LHCN-M2 (cell line): ENCODE measurements at regions not wholly inside any gene's neighbourhood (a gene's known extent, or its start where the extent isn't known, plus 50 kb on each side); places are given as distances from the start of the nearest gene placed in this dataset.
"Not testable (repeated sequence)": the region's sequence is repeated elsewhere in the genome, so short reads cannot be mapped to it uniquely, and the experiment has no call there.

Experiments
- DNase-seq: peaks from one replicate; pipeline ENCODE4 v3.0.0-alpha.2; 2012; ENCODE audit warnings: low read depth

DNA sequence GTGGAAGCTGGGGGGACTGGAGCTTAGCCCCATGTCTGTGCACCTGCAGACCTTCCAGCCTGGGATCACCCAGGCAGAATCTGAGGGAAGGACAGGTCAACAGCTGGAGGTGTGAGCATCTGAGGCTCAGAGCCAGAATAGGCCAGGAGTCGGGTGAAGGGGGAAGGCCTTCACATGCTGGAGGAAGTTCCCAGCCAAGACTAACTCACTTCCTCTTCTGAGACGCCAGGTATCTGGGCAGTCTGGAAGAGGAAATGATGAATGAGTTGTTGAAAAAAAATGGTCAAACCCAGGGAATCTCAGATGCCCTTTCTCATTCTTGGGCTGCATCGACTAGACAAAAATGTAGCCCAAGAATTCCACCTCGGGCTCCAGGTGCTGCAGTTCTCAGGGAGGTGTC is 73.6 kb upstream of the TIAM2 start:
- no peak for DNase-seq

GRCh38 chr6:154923199-154923869 is 71.8 kb upstream of the TIAM2 start:
- no peak for DNase-seq

DNA sequence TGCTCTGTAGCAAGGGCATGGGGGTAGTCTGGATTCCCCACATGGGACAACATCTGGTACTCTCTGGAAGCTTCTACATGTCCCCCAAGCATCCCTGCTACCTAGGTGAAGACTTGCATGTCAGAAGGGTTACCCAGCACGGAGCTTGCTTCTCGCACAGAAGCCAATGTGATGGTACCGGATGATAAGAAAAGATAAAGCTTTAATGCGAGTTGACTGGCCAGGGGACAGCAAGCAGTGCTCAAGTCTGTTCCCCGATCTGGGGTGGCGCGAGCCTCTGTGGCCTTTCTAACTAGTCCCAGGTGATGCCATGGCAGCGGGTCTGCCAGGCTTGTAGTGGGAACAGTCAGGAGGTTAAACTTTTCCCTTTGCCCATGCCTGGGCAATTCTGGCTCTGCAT is 70.0 kb upstream of the TIAM2 start:
- no peak for DNase-seq

GRCh38 chr6:154926366-154926765 is 68.7 kb upstream of the TIAM2 start:
- DNase-seq: no peak

- peak; percentile 68 for DNase-seq
Measured at GRCh38 chr6:154928325-154928922, 66.7 kb upstream of the TIAM2 start.

GRCh38 chr6:154930451-154930851 is 64.7 kb upstream of the TIAM2 start:
- no peak for DNase-seq

DNA sequence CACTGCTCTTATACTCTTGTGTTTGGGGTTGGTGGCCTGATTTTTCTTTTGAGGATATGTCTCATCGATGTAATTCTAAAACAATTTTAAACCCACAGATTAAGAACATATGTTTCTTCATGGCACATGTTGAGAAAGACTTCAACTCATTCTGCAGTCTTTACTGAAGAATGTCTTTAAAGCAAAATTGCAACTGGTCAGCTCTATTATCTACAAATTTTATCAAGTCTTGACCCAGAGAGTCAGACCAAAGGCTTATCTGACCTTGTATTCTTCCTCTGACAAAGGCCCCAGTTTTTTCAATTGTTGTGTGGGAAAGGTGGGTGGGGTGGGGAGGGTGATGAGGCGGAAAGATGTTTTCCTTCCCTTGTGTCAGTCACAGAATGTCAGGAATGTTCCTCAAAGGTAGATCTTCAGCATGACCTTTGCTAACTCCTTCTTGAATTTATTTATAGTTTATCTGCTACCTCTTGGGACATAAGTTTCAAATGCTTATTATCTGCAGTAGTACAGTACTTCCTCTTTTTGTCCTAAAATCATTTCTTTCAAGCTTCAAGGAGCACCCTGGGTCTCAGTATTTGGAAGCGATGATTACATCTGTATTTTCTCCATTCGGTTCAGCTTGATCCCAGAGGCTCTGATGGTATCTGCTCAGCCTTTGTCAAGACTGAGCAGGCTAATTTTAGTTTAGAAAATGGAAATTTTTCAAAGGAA is 63.2 kb upstream of the TIAM2 start:
- peak; percentile 13 for DNase-seq

DNA sequence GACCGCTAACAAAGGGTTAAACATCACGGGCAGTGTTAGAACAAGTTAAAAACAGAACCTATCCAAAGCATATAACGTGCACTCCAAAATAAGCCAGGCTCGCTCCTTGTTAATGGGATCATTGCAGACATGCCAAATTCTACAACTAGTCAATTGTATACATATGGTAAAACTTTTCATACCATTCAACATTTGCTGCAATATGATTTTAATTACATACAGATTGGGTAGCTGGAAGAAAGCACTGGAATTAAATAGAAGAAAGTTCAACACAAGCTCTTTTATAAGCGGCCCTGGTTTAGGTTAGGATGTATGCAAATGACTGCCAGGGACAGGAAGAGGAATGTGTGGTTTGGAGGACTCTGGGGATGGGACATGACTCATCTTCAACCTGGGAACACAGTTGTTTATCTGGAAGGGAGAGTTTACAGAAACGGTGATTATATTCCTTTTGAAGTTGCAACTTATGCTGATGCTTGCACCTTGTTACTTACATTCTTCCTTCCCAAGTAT is 62.5 kb upstream of the TIAM2 start:
- peak; percentile 78 for DNase-seq

DNA sequence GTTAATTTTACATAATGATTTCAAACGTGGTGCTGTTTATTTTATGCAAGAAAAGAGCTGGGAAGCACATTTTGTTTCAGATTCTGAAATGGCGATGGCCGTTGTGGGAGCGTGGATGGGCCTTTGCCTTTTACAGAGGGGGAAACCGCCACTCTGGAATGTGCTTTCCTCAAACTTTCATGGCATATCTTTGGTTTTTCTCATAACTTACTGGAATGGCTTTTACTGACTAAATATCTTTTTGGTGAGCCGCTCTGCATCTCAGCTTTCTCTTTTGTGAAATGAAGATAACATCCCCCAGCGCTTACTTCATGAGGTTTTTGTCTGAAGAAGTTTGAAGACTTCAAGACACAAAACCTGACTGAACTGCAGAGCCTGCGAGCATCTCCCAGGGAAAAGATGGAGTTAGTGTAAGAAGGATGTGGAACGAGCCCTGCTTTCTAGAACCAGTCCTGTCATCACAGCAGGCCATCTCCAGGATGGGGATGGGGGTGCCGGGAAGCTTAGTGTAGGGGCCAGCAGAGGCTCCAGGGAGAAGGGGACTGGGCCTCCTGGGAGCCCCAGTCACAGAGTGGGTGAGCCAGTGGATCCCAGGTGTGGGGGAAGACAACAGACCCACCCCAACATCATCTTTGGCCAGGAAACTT is 61.8 kb upstream of the TIAM2 start:
- no peak for DNase-seq

GRCh38 chr6:154937306-154938220 is 57.6 kb upstream of the TIAM2 start:
- no peak for DNase-seq

- no peak for DNase-seq
Measured at GRCh38 chr6:154938221-154938580, 56.9 kb upstream of the TIAM2 start.

DNA sequence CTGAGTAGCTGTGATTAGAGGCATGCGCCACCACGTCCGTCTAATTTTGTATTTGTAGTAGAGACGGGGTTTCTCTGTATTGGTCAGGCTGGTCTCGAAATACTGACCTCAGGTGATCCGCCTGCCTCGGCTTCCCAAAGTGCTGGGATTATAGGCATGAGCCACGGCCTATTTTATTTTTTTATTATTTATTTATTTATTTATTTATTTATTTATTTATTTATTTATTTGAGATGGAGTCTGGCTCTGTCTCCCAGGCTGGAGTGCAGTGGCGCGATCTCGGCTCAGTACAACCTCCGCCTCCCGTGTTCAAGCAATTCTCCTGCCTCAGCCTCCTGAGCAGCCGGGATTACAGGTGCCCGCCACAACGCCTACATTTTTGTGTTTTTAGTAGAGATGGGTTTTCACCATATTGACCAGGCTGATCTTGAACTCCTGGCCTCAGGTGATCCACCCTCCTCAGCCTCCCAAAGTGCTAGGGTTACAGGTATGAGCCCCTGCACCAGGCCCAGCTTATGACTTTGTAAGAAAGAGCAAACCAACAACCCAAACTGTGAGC is 56.3 kb upstream of the TIAM2 start:
- not testable (repeated sequence) for DNase-seq

- no peak for DNase-seq
Measured at GRCh38 chr6:154942770-154943169, 52.3 kb upstream of the TIAM2 start.

DNA sequence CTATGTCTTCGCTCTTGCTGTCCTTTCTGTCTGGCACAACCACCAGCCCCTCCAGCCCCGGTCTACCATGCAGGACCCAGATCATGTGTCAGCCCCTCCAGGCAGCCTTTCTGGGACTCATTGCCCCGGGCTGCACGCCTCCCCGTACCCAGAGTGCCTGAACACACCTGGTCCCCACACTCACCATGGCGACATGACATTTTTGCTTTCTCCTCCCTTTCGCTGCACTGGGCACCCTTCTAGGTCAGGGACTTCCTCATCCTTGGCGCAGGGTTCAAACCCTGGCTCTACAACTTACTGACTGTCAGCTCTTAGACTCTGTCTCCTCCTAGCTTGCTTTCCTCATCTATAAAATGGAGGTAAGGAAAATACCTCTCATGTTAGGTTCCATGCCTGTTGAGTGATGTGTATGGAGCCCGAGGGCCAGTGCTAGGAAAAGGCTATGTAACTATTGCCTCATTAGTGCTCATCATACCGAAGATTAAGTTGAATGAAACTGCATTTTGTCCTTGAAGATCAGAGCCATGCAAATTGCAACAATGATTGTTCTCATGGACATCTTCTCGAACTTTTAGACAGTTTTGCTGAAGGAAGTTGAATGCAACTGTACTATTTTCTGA is 49.7 kb upstream of the TIAM2 start:
- DNase-seq: no peak
